GM12865 (cell line): ENCODE measurements at regions not wholly inside any gene's neighbourhood (a gene's known extent, or its start where the extent isn't known, plus 50 kb on each side); places are given as distances from the start of the nearest gene placed in this dataset.
A peak's percentile ranks its signal among the peaks of the same experiment; 100 is the strongest.

Experiments
- DNase-seq: peaks from one replicate; pipeline ENCODE4 v3.0.0; 2010; ENCODE audit warnings: low read depth
- H3K4me3 ChIP-seq: 2 replicates; pipeline ENCODE4 v1.5.1; 2011; ENCODE audit warnings: mild to moderate bottlenecking, low read depth, low read length, control low read depth
- TF ChIP-seq, protein P1 (sequence below): IDR thresholded peaks from 2 replicates; pipeline ENCODE4 v1.5.1; 2011; ENCODE audit warnings: low read length, control low read depth, low read depth, inconsistent platforms; ENCODE audit not compliant: insufficient read depth; ENCODE audit errors: missing control alignments

DNA sequence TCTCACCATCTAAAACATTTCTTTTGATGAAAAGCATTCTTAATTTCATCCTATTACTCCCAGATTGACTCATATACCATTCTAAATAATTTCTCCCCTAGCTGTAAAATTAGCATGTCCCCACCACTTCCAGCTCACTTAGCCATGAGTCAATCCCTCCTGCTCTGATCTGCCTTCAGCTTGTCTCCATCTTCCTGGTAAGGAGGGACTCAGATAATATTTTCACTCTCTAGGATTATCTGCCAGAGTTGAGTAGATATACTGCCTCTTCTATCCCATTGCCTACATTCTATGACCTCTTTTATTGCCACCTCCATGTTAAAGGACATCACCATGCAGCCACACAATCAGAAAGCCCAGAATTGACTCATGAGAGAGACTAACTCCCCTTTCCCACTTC is 348.8 kb upstream of the POU3F2 start:
- no peak overlapping the region for H3K4me3 ChIP-seq

DNA sequence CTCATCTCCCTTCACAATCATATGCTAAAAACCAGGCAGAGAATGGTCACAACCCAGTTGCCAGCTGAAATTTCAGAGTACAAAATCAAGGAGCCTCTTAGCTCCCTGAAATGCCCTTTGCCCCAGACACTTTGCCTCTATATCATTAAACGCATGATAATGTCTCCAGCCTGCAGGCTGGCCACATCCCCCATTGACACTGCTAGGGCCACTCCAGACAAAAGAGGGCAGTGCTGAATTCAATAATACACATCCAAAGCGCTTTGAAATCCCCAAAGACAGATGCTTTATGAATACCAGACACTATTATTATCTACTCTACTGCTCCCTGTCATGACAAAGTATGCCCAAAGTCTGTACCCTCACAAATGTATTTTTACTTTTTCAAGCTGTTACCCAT is 348.3 kb upstream of the POU3F2 start:
- DNase-seq: no peak
- H3K4me3 ChIP-seq: no peak overlapping the region
- TF ChIP-seq, protein P1, sequence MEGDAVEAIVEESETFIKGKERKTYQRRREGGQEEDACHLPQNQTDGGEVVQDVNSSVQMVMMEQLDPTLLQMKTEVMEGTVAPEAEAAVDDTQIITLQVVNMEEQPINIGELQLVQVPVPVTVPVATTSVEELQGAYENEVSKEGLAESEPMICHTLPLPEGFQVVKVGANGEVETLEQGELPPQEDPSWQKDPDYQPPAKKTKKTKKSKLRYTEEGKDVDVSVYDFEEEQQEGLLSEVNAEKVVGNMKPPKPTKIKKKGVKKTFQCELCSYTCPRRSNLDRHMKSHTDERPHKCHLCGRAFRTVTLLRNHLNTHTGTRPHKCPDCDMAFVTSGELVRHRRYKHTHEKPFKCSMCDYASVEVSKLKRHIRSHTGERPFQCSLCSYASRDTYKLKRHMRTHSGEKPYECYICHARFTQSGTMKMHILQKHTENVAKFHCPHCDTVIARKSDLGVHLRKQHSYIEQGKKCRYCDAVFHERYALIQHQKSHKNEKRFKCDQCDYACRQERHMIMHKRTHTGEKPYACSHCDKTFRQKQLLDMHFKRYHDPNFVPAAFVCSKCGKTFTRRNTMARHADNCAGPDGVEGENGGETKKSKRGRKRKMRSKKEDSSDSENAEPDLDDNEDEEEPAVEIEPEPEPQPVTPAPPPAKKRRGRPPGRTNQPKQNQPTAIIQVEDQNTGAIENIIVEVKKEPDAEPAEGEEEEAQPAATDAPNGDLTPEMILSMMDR: no peak

More for the DNA sequence above, 348.8 kb upstream of the POU3F2 start:
- no peak for DNase-seq
- TF ChIP-seq, protein P1: no peak

DNA sequence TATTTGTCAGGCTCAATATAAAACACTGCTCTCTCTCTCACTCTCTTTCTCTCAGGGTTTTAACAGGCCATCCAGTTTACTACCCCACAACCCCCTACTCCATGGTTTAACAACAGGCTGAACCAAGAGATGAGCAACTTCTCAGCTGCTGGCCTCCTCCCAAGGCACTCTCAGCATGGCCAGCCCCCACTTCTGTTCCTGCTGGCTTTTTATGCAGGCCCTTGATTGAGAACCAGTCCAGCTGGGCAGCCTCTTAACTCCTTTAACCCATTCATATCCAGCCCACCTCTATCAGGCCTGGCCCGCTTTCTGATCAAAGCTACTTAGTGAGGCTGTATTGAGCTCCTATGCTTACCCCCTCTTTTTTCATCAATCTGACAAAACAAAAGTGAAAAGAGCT is 346.8 kb upstream of the POU3F2 start:
- TF ChIP-seq, protein P1: no peak
- H3K4me3 ChIP-seq: no peak overlapping the region
- DNase-seq: no peak

DNA sequence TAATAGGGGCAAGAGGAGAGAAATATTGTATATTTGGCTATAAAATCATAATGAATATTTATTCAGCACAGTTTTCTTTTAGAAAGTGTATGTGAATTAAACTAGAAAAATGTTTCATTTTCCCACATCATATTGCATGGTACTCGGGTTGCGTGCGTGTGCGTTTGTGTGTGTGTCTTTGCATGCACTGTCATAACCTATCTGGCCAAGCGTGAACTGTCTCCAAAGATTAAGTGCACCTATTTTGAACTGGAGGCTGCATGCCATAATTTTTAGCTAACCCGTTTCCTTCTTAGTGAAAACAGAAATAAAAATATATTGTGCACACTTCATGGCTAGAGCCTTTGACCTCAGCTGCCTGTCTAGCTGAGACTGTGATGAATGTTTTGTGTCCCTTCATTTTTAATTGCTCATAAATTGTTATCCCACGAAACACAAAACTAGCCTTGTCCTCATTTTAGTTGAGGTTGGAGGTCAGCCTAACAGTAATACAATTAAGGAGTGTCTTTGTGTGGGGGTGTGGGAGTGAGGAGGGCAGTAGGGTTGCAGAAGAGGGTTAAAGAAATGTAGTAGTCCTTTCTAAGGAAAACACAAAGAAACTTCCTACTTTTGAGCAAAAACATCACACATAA is 336.1 kb upstream of the POU3F2 start:
- H3K4me3 ChIP-seq: no peak overlapping the region
- DNase-seq: no peak
- TF ChIP-seq, protein P1: no peak

- no peak overlapping the region for H3K4me3 ChIP-seq
- DNase-seq: no peak
- TF ChIP-seq, protein P1: no peak
Observed at GRCh38 chr6:98498866-98499265, 335.5 kb upstream of the POU3F2 start.

GRCh38 chr6:98514073-98514720 is 320.2 kb upstream of the POU3F2 start:
- DNase-seq: peak; percentile 21
- no peak overlapping the region for H3K4me3 ChIP-seq
- TF ChIP-seq, protein P1: no peak

DNA sequence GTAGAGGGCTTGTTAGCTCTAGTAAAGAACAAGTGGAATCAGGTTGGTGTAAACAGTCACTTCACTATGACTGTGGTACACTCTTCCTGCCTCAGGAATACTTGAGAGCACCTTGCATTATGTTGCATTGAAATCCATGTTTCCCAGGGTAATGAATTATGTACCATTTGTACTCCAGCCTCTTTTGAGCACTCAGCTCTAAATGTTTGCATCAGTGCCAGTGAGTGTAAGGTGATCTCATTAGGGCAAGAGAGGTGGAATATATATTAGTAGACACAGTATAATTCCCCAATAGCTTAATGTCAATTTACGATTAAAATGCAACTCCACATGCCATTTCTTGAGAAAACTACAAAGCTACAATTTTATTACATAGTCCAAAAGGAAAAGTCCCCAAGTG is 319.6 kb upstream of the POU3F2 start:
- TF ChIP-seq, protein P1: no peak
- H3K4me3 ChIP-seq: no peak overlapping the region
- no peak for DNase-seq
